Activated CD4-positive, alpha-beta memory T cell treated with anti-CD3 and anti-CD28 coated beads for 36 hours (primary cell): ENCODE measurements at regions not wholly inside any gene's neighbourhood (a gene's known extent, or its start where the extent isn't known, plus 50 kb on each side); places are given as distances from the start of the nearest gene placed in this dataset.

Experiments used
- CTCF ChIA-PET: fragments of 350-600 bp; sonication (Branson Sonifier 250); formaldehyde crosslinking; loops from one replicate; lab custom pipeline; 2021; ENCODE audit warnings: antibody characterized with exemption, inconsistent platforms; lab: Charles Lee
- POLR2A ChIA-PET: fragments of 350-600 bp; sonication (Branson Sonifier 250); formaldehyde crosslinking; loops from one replicate; lab custom pipeline; 2021; ENCODE audit warnings: antibody characterized with exemption; lab: Charles Lee
- DNase-seq: peaks from one replicate; pipeline ENCODE4 v3.0.0-alpha.2; 2020
- H3K27ac Mint-ChIP-seq: one replicate; pipeline ENCODE4 v1.8.0; 2021; ENCODE audit warnings: mixed read lengths
- H3K27me3 Mint-ChIP-seq: one replicate; pipeline ENCODE4 v1.8.0; 2021; ENCODE audit warnings: mixed read lengths
- H3K36me3 Mint-ChIP-seq: one replicate; pipeline ENCODE4 v1.8.0; 2021; ENCODE audit warnings: mixed read lengths
- H3K4me1 Mint-ChIP-seq: one replicate; pipeline ENCODE4 v1.8.0; 2021; ENCODE audit warnings: low read depth, mixed read lengths
- H3K4me3 Mint-ChIP-seq: one replicate; pipeline ENCODE4 v1.8.0; 2021; ENCODE audit warnings: mild to moderate bottlenecking, mixed read lengths
- H3K9me3 Mint-ChIP-seq: one replicate; pipeline ENCODE4 v1.8.0; 2021; ENCODE audit warnings: mixed read lengths
- intact Hi-C: fragments of 100-400 bp; cut with micrococcal nuclease; formaldehyde crosslinking; loops from one replicate; pipeline ENCODE4 v1.15.1; 2023

DNA sequence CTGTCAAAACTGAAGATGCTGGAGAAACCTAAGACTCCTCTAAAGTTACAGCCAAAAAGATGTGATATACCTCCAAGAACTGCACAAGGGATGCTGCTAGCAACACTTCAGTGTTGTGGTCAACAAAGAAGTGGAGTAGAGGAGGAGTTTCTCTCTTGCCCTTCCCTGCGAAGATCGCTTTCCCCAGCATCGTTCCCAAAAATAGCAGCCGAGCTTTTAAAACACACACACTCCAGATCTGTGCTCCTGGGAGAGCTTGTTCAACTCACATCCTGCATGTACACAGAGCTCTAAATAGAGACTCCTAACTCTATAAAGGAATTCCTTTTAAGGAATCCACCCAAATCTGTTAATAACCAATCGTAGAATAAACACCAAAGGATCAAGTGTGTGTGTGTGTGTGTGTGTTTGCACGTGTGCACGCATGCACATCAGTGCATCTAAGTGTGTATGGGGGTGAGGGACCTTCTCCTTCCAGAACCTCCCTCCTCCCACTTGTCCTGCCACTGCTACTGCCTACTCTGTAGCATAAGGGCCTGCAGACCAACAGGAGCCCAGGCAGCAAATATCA lies 58.5 kb downstream of the PSMG1 start:
- Mint-ChIP-seq H3K4me3 (no peak overlapping the region), H3K4me1 (no peaks in the 10 kb centered on the region), H3K36me3 (no peaks in the 10 kb centered on the region), H3K27me3 (peaks cover 5% of the 10 kb centered on the region), H3K9me3 (peaks cover 11% of the 10 kb centered on the region), H3K27ac (no peak overlapping the region)
- POLR2A ChIA-PET: no interaction called here
- no peak for DNase-seq
- intact Hi-C loops: no loop called here
- CTCF ChIA-PET: interaction anchor here (1.2 to 1.6 kb wide), 2 partner anchors 390 to 392 kb away, joined by 3 to 5 read pairs; no protein-coding TSS in a partner anchor

DNA sequence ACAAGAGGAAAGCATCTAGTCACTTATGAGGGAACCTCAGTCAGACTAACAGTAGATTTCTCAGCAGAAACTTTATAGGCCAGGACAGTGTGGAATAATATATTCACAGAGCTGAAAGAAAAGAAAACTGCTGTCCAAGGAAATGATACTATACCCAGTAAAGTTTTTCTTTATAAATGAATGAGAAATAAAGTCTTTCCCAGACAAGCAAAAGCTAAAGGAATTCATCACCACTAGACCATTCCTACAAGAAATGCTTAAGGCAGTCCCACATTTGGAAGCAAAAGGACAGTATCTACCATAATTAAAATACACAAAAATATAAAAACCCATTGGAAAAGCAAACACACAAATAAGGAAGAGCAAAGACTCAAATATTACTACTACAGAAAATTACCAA lies 59.9 kb downstream of the PSMG1 start:
- ChIA-PET POLR2A (no interaction called here), CTCF (interaction anchor here (1.6 kb wide), 1 partner anchor 388 kb away, joined by 5 read pairs; no protein-coding TSS in a partner anchor)
- Mint-ChIP-seq H3K9me3 (peaks cover 11% of the 10 kb centered on the region), H3K4me1 (no peaks in the 10 kb centered on the region), H3K36me3 (no peaks in the 10 kb centered on the region), H3K4me3 (no peak overlapping the region), H3K27me3 (no peaks in the 10 kb centered on the region), H3K27ac (no peak overlapping the region)
- DNase-seq: no peak
- intact Hi-C loops: no loop called here

GRCh38 chr21:39121600-39122355 lies 61.5 kb downstream of the PSMG1 start:
- Mint-ChIP-seq H3K4me1 (no peaks in the 10 kb centered on the region), H3K36me3 (no peaks in the 10 kb centered on the region), H3K27ac (no peak overlapping the region), H3K4me3 (no peak overlapping the region), H3K27me3 (no peaks in the 10 kb centered on the region), H3K9me3 (peaks cover 11% of the 10 kb centered on the region)
- CTCF ChIA-PET: no interaction called here
- DNase-seq: no peak
- POLR2A ChIA-PET: no interaction called here
- intact Hi-C loops: no loop called here

DNA sequence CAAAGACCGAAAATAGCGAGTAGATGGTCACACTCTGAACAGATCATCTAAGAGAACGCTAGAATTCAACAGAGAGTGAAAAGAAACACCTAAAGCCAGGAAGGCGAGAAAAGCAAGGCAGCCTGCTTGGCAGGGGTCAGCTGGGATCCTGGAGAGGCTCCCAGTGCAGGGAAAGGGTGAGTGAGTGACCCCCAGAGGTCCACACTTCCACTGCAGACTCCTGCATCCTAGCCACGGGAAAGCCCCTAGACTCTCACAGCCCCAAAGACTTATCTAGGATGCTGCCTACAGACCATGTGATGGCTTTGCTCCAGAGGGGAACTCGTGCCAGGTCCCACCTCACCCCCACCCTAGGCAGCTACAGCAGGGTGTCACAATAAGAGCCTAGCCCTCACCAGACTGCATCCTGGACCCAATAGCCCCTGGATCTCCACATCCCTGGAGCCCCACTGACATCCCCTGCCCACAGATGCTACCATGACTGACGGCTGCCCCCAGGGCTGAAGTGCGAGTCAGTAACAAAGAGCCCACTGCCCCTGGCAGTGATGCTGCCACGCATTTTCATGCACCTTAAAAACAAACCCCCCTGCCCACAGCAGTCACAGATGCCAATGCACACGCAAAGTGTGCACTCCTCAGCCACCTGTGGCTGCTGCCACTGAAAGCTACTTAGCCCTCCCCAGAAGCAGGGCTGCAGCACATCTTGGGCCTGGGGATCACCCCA lies 62.2 kb downstream of the PSMG1 start:
- H3K9me3 Mint-ChIP-seq: peaks cover 11% of the 10 kb centered on the region
- H3K4me3 Mint-ChIP-seq: no peak overlapping the region
- POLR2A ChIA-PET: no interaction called here
- no peaks in the 10 kb centered on the region for H3K27me3 Mint-ChIP-seq
- no peaks in the 10 kb centered on the region for H3K36me3 Mint-ChIP-seq
- CTCF ChIA-PET: no interaction called here
- H3K27ac Mint-ChIP-seq: no peak overlapping the region
- no peaks in the 10 kb centered on the region for H3K4me1 Mint-ChIP-seq
- intact Hi-C loops: no loop called here
- DNase-seq: no peak

DNA sequence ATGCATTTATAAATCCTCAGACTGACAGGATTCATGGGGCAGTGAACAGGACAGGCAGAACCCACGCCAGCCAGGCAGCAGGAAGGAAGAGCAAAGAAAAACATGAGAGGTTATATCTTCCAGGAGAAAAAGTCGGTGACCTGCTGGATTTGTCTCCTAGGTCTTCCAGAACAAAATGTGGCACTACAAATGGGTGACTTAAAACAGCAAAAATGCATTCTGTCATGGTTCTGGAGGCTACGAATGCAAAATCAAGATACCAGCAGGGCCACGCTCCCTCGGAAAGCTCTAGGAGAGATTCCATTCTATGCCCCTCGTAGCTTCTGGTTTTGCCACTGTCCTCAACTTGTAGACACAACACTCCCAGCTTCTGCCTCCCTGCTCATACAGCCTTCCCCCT lies 63.4 kb downstream of the PSMG1 start:
- H3K4me1 Mint-ChIP-seq: no peaks in the 10 kb centered on the region
- H3K4me3 Mint-ChIP-seq: no peak overlapping the region
- H3K27me3 Mint-ChIP-seq: no peaks in the 10 kb centered on the region
- DNase-seq: no peak
- H3K9me3 Mint-ChIP-seq: peaks cover 11% of the 10 kb centered on the region
- intact Hi-C loops: no loop called here
- POLR2A ChIA-PET: no interaction called here
- no peaks in the 10 kb centered on the region for H3K36me3 Mint-ChIP-seq
- CTCF ChIA-PET: no interaction called here
- no peak overlapping the region for H3K27ac Mint-ChIP-seq

- Mint-ChIP-seq H3K27ac (no peak overlapping the region), H3K4me3 (no peak overlapping the region), H3K9me3 (peaks cover 11% of the 10 kb centered on the region), H3K4me1 (no peaks in the 10 kb centered on the region), H3K36me3 (no peaks in the 10 kb centered on the region), H3K27me3 (no peaks in the 10 kb centered on the region)
- ChIA-PET CTCF (no interaction called here), POLR2A (no interaction called here)
- no peak for DNase-seq
- intact Hi-C loops: no loop called here
Measured at GRCh38 chr21:39118604-39119215, 64.5 kb downstream of the PSMG1 start.

GRCh38 chr21:39118061-39118460 lies 65.2 kb downstream of the PSMG1 start:
- CTCF ChIA-PET: no interaction called here
- POLR2A ChIA-PET: no interaction called here
- Mint-ChIP-seq H3K27me3 (no peaks in the 10 kb centered on the region), H3K9me3 (peaks cover 9% of the 10 kb centered on the region), H3K36me3 (no peaks in the 10 kb centered on the region), H3K27ac (no peak overlapping the region), H3K4me1 (no peaks in the 10 kb centered on the region), H3K4me3 (no peak overlapping the region)
- intact Hi-C loops: no loop called here
- no peak for DNase-seq

GRCh38 chr21:39117440-39117970 lies 65.7 kb downstream of the PSMG1 start:
- no peak overlapping the region for H3K4me3 Mint-ChIP-seq
- intact Hi-C loops: no loop called here
- H3K9me3 Mint-ChIP-seq: peaks cover 7% of the 10 kb centered on the region
- POLR2A ChIA-PET: no interaction called here
- no peak for DNase-seq
- no peaks in the 10 kb centered on the region for H3K4me1 Mint-ChIP-seq
- no peaks in the 10 kb centered on the region for H3K36me3 Mint-ChIP-seq
- no peak overlapping the region for H3K27ac Mint-ChIP-seq
- H3K27me3 Mint-ChIP-seq: no peaks in the 10 kb centered on the region
- CTCF ChIA-PET: no interaction called here

- peaks cover 2% of the 10 kb centered on the region for H3K9me3 Mint-ChIP-seq
- H3K4me3 Mint-ChIP-seq: no peak overlapping the region
- no peaks in the 10 kb centered on the region for H3K36me3 Mint-ChIP-seq
- ChIA-PET POLR2A (no interaction called here), CTCF (no interaction called here)
- no peaks in the 10 kb centered on the region for H3K4me1 Mint-ChIP-seq
- H3K27ac Mint-ChIP-seq: no peak overlapping the region
- DNase-seq: no peak
- no peaks in the 10 kb centered on the region for H3K27me3 Mint-ChIP-seq
- intact Hi-C loops: no loop called here
Measured at GRCh38 chr21:39116761-39117439, 66.4 kb downstream of the PSMG1 start.

GRCh38 chr21:39115576-39116235 lies 67.5 kb downstream of the PSMG1 start:
- no peaks in the 10 kb centered on the region for H3K4me1 Mint-ChIP-seq
- DNase-seq: no peak
- intact Hi-C loops: no loop called here
- H3K9me3 Mint-ChIP-seq: no peaks in the 10 kb centered on the region
- H3K27me3 Mint-ChIP-seq: no peaks in the 10 kb centered on the region
- no peaks in the 10 kb centered on the region for H3K36me3 Mint-ChIP-seq
- CTCF ChIA-PET: no interaction called here
- POLR2A ChIA-PET: no interaction called here
- H3K4me3 Mint-ChIP-seq: no peak overlapping the region
- H3K27ac Mint-ChIP-seq: no peak overlapping the region

DNA sequence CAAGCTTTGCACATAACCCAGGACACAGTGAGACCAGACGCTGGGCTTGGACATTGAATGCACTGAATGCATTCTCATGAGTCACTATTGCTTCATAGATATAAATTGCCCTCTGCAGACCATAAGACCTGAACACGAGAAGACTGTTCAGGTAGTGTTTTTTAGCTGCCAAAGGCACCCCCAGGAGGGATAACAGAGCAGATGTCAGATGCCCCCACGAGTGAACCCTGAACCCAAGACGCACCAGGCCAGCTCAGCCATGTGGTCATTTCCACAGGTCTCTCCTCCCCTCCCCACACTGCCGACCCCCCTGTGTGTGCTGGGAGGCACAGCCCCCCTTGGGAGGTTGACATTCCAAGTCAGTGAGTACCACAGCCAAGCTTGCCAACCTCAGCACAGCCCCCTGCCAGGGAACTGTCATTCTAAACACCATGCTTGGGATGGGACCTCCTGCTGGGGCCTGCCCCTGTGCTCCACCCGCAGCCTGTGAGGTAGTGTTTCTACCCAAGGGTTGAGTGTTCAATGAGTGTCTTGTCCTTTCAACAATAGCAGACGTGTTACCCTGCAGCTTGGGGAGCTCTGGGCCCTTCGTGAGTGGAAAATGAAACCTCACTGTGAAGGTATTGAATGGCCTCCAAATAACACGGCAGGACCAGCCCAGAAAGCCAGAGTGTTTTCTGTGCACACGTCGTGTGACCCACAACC lies 68.2 kb downstream of the PSMG1 start:
- Mint-ChIP-seq H3K9me3 (no peaks in the 10 kb centered on the region), H3K36me3 (no peaks in the 10 kb centered on the region), H3K27ac (no peak overlapping the region), H3K27me3 (no peaks in the 10 kb centered on the region), H3K4me3 (no peak overlapping the region), H3K4me1 (no peaks in the 10 kb centered on the region)
- DNase-seq: no peak
- intact Hi-C loops: no loop called here
- POLR2A ChIA-PET: no interaction called here
- CTCF ChIA-PET: no interaction called here
